SK-N-SH (cell line): ENCODE measurements at regions not wholly inside any gene's neighbourhood (a gene's known extent, or its start where the extent isn't known, plus 50 kb on each side); places are given as distances from the start of the nearest gene placed in this dataset.

Source experiments
- CTCF ChIA-PET: fragments of 300-600, 350-600 bp; formaldehyde crosslinking; extraction: SDS; loops from one replicate; lab custom pipeline; 2021; lab: Yijun Ruan, JAX
- POLR2A ChIA-PET: fragments of 350-600 bp; sonication (Branson Sonifier 250); formaldehyde crosslinking; extraction: SDS; loops from one replicate; lab custom pipeline; 2020; ENCODE audit warnings: antibody characterized with exemption, inconsistent platforms; lab: Yijun Ruan, JAX
- DNase-seq: peaks from one replicate; pipeline ENCODE4 v3.0.0; 2012
- H2AFZ ChIP-seq: fragments of 200-600 bp; sonication (generic); 2 replicates; pipeline ENCODE4 v1.8.1; 2016; ENCODE audit warnings: antibody characterized with exemption, mild to moderate bottlenecking, low read depth
- H3F3A ChIP-seq: fragments of 200-600 bp; sonication (generic); replicated peaks from 2 replicates; pipeline ENCODE3; 2016; ENCODE audit warnings: antibody characterized with exemption, mild to moderate bottlenecking; ENCODE audit not compliant: insufficient read depth
- H3K27ac ChIP-seq, 2 experiments: fragments of 200-500 bp in 1 of 2; fragments of 200-600 bp in 1 of 2; sonication (Bioruptor generic) in 1 of 2; sonication (generic), shearing (Covaris generic) in 1 of 2; 2 replicates each; pipeline versions ENCODE4 v1.5.1 to v1.6.1; 2014 to 2016; ENCODE audit warnings: low read depth in 2 of 2, inconsistent platforms in 1 of 2, low read length in 1 of 2, mild to moderate bottlenecking in 1 of 2, mixed read lengths in 1 of 2
- H3K27me3 ChIP-seq: fragments of 200-600 bp; sonication (generic), shearing (Covaris generic); 2 replicates; pipeline ENCODE4 v1.6.1; 2016; ENCODE audit warnings: mixed run types; ENCODE audit not compliant: insufficient read depth
- H3K36me3 ChIP-seq, 2 experiments: fragments of 200-500 bp in 1 of 2; fragments of 200-600 bp in 1 of 2; sonication (Bioruptor generic) in 1 of 2; sonication (generic) in 1 of 2; replicated peaks in 1 of 2; 2 replicates each; pipeline versions ENCODE3 to v1.5.1; 2014 to 2016; ENCODE audit warnings: low read length in 1 of 2, mild to moderate bottlenecking in 1 of 2; ENCODE audit not compliant: insufficient read depth in 2 of 2, control insufficient read depth in 1 of 2
- H3K4me1 ChIP-seq, 2 experiments: fragments of 200-500 bp in 1 of 2; fragments of 200-600 bp in 1 of 2; sonication (Bioruptor generic) in 1 of 2; sonication (generic), shearing (Covaris generic) in 1 of 2; 2 replicates each; pipeline versions ENCODE4 v1.5.1 to v1.6.1; 2014 to 2016; ENCODE audit warnings: low read depth in 1 of 2, low read length in 1 of 2, mixed run types in 1 of 2; ENCODE audit not compliant: insufficient read depth in 2 of 2, control insufficient read depth in 1 of 2
- H3K4me2 ChIP-seq: fragments of 200-600 bp; sonication (generic), shearing (Covaris generic); 2 replicates; pipeline ENCODE4 v1.6.1; 2017; ENCODE audit warnings: mixed run types
- H3K4me3 ChIP-seq, 2 experiments: fragments of 200-500 bp in 1 of 2; fragments of 200-600 bp in 1 of 2; sonication (Bioruptor generic) in 1 of 2; sonication (generic), shearing (Covaris generic) in 1 of 2; 2 replicates each; pipeline versions ENCODE4 v1.5.1 to v1.8.1; 2014 to 2016; ENCODE audit warnings: low read depth in 2 of 2, inconsistent platforms in 1 of 2, low read length in 1 of 2, mild to moderate bottlenecking in 1 of 2, mixed read lengths in 1 of 2, moderate library complexity in 1 of 2
- H3K79me2 ChIP-seq: fragments of 200-600 bp; sonication (generic); 2 replicates; pipeline ENCODE4 v1.8.1; 2017; ENCODE audit warnings: mild to moderate bottlenecking; ENCODE audit not compliant: insufficient read depth
- H3K9ac ChIP-seq: fragments of 200-600 bp; sonication (generic); 2 replicates; pipeline ENCODE4 v1.6.1; 2017; ENCODE audit warnings: mixed run types
- H3K9me2 ChIP-seq: fragments of 200-600 bp; sonication (generic); 2 replicates; pipeline ENCODE4 v1.6.1; 2017; ENCODE audit warnings: mixed run types
- H3K9me3 ChIP-seq: fragments of 200-600 bp; sonication (generic); 2 replicates; pipeline ENCODE4 v1.6.1; 2017; ENCODE audit warnings: mixed run types, mild to moderate bottlenecking, moderate library complexity
- H4K20me1 ChIP-seq: fragments of 200-600 bp; sonication (generic); 2 replicates; pipeline ENCODE4 v1.6.1; 2017; ENCODE audit warnings: mild to moderate bottlenecking, mixed run types; ENCODE audit not compliant: insufficient read depth
- CHD2 ChIP-seq: fragments of 150-350 bp; IDR thresholded peaks from 2 replicates; pipeline ENCODE4 v1.6.1; 2018; ENCODE audit warnings: low read length; ENCODE audit not compliant: partially characterized antibody
- CTCF ChIP-seq: fragments of 200-600 bp; sonication (generic); IDR thresholded peaks from 2 replicates; pipeline ENCODE4 v1.6.1; 2017; ENCODE audit warnings: antibody characterized with exemption, mild to moderate bottlenecking, moderate library complexity
- ELF1 ChIP-seq: IDR thresholded peaks from 2 replicates; pipeline ENCODE4 v1.4.0; 2012
- FOSL2 ChIP-seq: IDR thresholded peaks from 2 replicates; pipeline ENCODE4 v1.4.0; 2012; ENCODE audit warnings: low read depth, mild to moderate bottlenecking, moderate library complexity, borderline replicate concordance
- FOXJ3 ChIP-seq: sonication (generic); formaldehyde crosslinking; IDR thresholded peaks from 2 replicates; pipeline ENCODE4 v1.5.1; 2020; ENCODE audit warnings: mild to moderate bottlenecking, missing genetic modification reagents
- FOXM1 ChIP-seq: IDR thresholded peaks from 2 replicates; pipeline ENCODE4 v1.4.0; 2012; ENCODE audit warnings: low read depth, mild to moderate bottlenecking
- GABPA ChIP-seq: IDR thresholded peaks from 2 replicates; pipeline ENCODE4 v1.4.0; 2012; ENCODE audit warnings: low read depth, mild to moderate bottlenecking
- GATA2 ChIP-seq: sonication (generic); formaldehyde crosslinking; IDR thresholded peaks from 2 replicates; pipeline ENCODE4 v1.5.0; 2020; ENCODE audit warnings: mild to moderate bottlenecking, missing genetic modification reagents
- JUND ChIP-seq: IDR thresholded peaks from 2 replicates; pipeline ENCODE4 v1.4.0; 2012
- MEF2A ChIP-seq: IDR thresholded peaks from 2 replicates; pipeline ENCODE4 v1.4.0; 2012; ENCODE audit warnings: low read depth, borderline replicate concordance
- MXI1 ChIP-seq: IDR thresholded peaks from 2 replicates; pipeline ENCODE4 v1.6.1; 2012; ENCODE audit warnings: mild to moderate bottlenecking, low read depth, low read length, improper control_type of control experiment
- NFIC ChIP-seq: IDR thresholded peaks from 2 replicates; pipeline ENCODE4 v1.4.0; 2012; ENCODE audit warnings: borderline replicate concordance
- NRF1 ChIP-seq: IDR thresholded peaks from 2 replicates; pipeline ENCODE4 v1.6.1; 2012; ENCODE audit warnings: low read depth, mild to moderate bottlenecking, low read length
- RAD21 ChIP-seq: IDR thresholded peaks from 2 replicates; pipeline ENCODE4 v1.6.1; 2012; ENCODE audit warnings: mild to moderate bottlenecking, low read length
- RCOR1 ChIP-seq: fragments of 150-350 bp; IDR thresholded peaks from 2 replicates; pipeline ENCODE4 v1.6.1; 2017; ENCODE audit warnings: antibody characterized with exemption, low read length
- RFX5 ChIP-seq: IDR thresholded peaks from 2 replicates; pipeline ENCODE4 v1.6.1; 2012; ENCODE audit warnings: mild to moderate bottlenecking, improper control_type of control experiment, low read length
- RXRA ChIP-seq: IDR thresholded peaks from 2 replicates; pipeline ENCODE4 v1.4.0; 2012; ENCODE audit warnings: low read depth, mild to moderate bottlenecking, borderline replicate concordance
- SIN3A ChIP-seq: IDR thresholded peaks from 2 replicates; pipeline ENCODE4 v1.6.1; 2012; ENCODE audit warnings: low read depth, mild to moderate bottlenecking, low read length, moderate library complexity, borderline replicate concordance
- TAF1 ChIP-seq: IDR thresholded peaks from 2 replicates; pipeline ENCODE4 v1.6.1; 2012; ENCODE audit warnings: low read depth, mild to moderate bottlenecking, low read length, moderate library complexity, borderline replicate concordance
- TCF12 ChIP-seq: IDR thresholded peaks from 2 replicates; pipeline ENCODE4 v1.4.0; 2012
- YY1 ChIP-seq: IDR thresholded peaks from 2 replicates; pipeline ENCODE4 v1.4.0; 2012; ENCODE audit warnings: low read depth, mild to moderate bottlenecking
- WGBS: methylation state at CpG from one replicate; pipeline ENCODE4 v1.1.6; 2017; ENCODE audit warnings: low lambda C conversion rate; 5-methylcytosine and 5-hydroxymethylcytosine counted together
- TF ChIP-seq, protein P1 (sequence below): IDR thresholded peaks from 2 replicates; pipeline ENCODE4 v1.4.0; 2012; ENCODE audit warnings: low read depth
- TF ChIP-seq, protein P2 (sequence below): fragments of 150-350 bp; IDR thresholded peaks from 2 replicates; pipeline ENCODE4 v1.6.1; 2017; ENCODE audit warnings: antibody characterized with exemption, low read length, low read depth, borderline replicate concordance
- TF ChIP-seq, protein P3 (sequence below): IDR thresholded peaks from 2 replicates; pipeline ENCODE4 v1.4.0; 2012; ENCODE audit warnings: low read depth, borderline replicate concordance
- TF ChIP-seq, protein P4 (sequence below): IDR thresholded peaks from 2 replicates; pipeline ENCODE4 v1.4.0; 2012; ENCODE audit warnings: low read depth, borderline replicate concordance
- TF ChIP-seq, protein P5 (sequence below): IDR thresholded peaks from 2 replicates; pipeline ENCODE4; 2012

GRCh38 chr5:54362992-54363625, 52.7 kb upstream of the ARL15 start (continued):
- TF ChIP-seq, protein P1, sequence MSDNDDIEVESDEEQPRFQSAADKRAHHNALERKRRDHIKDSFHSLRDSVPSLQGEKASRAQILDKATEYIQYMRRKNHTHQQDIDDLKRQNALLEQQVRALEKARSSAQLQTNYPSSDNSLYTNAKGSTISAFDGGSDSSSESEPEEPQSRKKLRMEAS: no peak
- TF ChIP-seq, protein P2, sequence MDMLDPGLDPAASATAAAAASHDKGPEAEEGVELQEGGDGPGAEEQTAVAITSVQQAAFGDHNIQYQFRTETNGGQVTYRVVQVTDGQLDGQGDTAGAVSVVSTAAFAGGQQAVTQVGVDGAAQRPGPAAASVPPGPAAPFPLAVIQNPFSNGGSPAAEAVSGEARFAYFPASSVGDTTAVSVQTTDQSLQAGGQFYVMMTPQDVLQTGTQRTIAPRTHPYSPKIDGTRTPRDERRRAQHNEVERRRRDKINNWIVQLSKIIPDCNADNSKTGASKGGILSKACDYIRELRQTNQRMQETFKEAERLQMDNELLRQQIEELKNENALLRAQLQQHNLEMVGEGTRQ: no peak
- TF ChIP-seq FOXM1: no peak
- TF ChIP-seq JUND: no peak
- TF ChIP-seq RFX5: no peak
- no peak for TF ChIP-seq RXRA
- TF ChIP-seq FOXJ3: no peak
- no peak for TF ChIP-seq SIN3A
- no peak for TF ChIP-seq CHD2
- TF ChIP-seq RAD21: no peak

GRCh38 chr5:54362434-54362833, 52.1 kb upstream of the ARL15 start:
- Histone ChIP-seq H2AFZ (no peak overlapping the region), H3K36me3 (no peaks in the 10 kb centered on the region), H3K4me1 (peaks cover 5 to 22% of the 10 kb centered on the region in 2 experiments), H3K79me2 (no peaks in the 10 kb centered on the region), H3K9ac (no peak overlapping the region), H3K9me2 (no peaks in the 10 kb centered on the region), H3K4me3 (no peak overlapping the region), H3K27me3 (no peaks in the 10 kb centered on the region), H3F3A (peaks cover 30% of the 10 kb centered on the region), H4K20me1 (no peaks in the 10 kb centered on the region), H3K9me3 (no peaks in the 10 kb centered on the region), H3K4me2 (peak overlapping the region; percentile 25; the same call in 1 of the 2 replicates), H3K27ac (peak overlapping the region; percentile 63 to 74; a peak in 3 of 4 replicates)
- DNase-seq: no peak
- ChIA-PET CTCF (no interaction called here), POLR2A (no interaction called here)
- WGBS: 9% methylated on average over 2 of the region's 2 CpGs
- TF ChIP-seq RXRA (peak; percentile 66; the same call in 1 of the 2 replicates), RAD21 (no peak), FOXJ3 (no peak), RFX5 (no peak), CHD2 (no peak), FOXM1 (0 out of 2 replicates have a peak, but pooled peaks have one; percentile 6), NRF1 (no peak), FOSL2 (no peak), SIN3A (no peak), YY1 (no peak), CTCF (no peak), RCOR1 (no peak), GATA2 (no peak), ELF1 (no peak), GABPA (no peak), TAF1 (no peak), NFIC (peak; percentile 74; the same call in 1 of the 2 replicates), MEF2A (no peak), TCF12 (peak; percentile 84), MXI1 (no peak)
- TF ChIP-seq, protein P1: no peak
- TF ChIP-seq, protein P3, sequence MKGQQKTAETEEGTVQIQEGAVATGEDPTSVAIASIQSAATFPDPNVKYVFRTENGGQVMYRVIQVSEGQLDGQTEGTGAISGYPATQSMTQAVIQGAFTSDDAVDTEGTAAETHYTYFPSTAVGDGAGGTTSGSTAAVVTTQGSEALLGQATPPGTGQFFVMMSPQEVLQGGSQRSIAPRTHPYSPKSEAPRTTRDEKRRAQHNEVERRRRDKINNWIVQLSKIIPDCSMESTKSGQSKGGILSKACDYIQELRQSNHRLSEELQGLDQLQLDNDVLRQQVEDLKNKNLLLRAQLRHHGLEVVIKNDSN: no peak
- TF ChIP-seq, protein P4, sequence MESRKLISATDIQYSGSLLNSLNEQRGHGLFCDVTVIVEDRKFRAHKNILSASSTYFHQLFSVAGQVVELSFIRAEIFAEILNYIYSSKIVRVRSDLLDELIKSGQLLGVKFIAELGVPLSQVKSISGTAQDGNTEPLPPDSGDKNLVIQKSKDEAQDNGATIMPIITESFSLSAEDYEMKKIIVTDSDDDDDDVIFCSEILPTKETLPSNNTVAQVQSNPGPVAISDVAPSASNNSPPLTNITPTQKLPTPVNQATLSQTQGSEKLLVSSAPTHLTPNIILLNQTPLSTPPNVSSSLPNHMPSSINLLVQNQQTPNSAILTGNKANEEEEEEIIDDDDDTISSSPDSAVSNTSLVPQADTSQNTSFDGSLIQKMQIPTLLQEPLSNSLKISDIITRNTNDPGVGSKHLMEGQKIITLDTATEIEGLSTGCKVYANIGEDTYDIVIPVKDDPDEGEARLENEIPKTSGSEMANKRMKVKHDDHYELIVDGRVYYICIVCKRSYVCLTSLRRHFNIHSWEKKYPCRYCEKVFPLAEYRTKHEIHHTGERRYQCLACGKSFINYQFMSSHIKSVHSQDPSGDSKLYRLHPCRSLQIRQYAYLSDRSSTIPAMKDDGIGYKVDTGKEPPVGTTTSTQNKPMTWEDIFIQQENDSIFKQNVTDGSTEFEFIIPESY: no peak
- TF ChIP-seq, protein P5, sequence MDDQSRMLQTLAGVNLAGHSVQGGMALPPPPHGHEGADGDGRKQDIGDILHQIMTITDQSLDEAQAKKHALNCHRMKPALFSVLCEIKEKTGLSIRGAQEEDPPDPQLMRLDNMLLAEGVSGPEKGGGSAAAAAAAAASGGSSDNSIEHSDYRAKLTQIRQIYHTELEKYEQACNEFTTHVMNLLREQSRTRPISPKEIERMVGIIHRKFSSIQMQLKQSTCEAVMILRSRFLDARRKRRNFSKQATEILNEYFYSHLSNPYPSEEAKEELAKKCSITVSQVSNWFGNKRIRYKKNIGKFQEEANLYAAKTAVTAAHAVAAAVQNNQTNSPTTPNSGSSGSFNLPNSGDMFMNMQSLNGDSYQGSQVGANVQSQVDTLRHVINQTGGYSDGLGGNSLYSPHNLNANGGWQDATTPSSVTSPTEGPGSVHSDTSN: peak; percentile 92
